ENCODE measurements at regions not wholly inside any gene's neighbourhood (a gene's known extent, or its start where the extent isn't known, plus 50 kb on each side); places are given as distances from the start of the nearest gene placed in this dataset.
"Not testable (repeated sequence)": the region's sequence is repeated elsewhere in the genome, so short reads cannot be mapped to it uniquely, and the experiment has no call there.

DNA sequence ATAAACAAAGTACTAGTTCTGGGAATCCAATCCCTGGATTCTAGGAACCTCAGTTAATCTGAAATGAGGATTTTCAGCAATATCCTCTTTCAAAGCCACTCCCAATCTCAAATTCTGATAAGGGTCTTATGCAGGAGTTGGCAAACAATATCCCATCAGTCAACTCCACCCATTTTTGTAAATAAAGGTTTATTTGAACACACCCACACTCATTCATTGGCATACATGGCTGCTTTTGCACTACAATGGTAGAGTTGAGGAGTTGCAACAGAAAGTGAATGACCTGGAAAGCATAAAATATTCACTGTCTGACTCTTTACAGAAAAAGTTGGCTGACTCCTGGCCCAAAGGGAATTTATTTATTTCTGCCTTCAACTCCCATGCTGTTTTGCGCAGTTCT is 157.7 kb upstream of the CDH11 start:
- no peak for DNase-seq (ENCODE audit: low spot score)

DNA sequence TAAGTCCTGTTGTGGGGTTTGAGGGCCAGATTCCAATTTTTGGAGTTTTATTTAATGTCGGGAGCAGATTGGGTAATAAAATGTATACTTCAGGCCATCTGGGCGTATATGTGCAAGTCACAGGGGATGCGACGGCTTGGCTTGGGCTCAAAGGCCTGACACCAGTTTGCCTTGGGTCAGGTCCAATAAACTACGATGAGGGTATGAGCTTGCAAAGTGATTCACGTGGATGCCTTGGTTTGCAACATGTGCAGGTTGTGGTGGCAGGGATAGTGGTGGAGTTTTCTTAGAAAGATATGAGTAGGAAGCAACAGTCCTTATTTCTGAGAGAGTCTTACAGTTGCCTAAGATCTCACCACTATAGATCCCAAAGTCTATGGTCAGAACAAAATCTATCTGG is 157.0 kb upstream of the CDH11 start:
- DNase-seq (ENCODE audit: low spot score) = no peak

DNA sequence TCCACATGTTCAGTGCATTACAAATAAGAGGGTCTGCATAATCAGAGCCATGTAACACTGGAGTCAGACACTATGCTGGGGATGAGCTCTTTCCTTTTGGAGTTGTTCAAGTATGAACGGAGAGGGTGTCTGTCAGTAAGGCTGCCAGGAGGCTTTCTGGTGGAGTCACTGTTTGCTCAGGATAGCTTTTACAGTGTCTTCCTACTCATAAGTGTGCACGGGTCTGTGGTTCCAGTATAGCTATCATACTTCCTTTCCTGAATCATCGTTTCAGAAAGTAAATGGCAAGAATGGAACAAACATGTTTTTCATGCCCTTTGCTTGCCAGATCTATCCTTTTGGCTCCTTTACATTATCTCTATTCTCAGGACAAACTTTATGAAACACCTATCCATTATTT is 152.7 kb upstream of the CDH11 start:
- no peak for DNase-seq (ENCODE audit: low spot score)

DNA sequence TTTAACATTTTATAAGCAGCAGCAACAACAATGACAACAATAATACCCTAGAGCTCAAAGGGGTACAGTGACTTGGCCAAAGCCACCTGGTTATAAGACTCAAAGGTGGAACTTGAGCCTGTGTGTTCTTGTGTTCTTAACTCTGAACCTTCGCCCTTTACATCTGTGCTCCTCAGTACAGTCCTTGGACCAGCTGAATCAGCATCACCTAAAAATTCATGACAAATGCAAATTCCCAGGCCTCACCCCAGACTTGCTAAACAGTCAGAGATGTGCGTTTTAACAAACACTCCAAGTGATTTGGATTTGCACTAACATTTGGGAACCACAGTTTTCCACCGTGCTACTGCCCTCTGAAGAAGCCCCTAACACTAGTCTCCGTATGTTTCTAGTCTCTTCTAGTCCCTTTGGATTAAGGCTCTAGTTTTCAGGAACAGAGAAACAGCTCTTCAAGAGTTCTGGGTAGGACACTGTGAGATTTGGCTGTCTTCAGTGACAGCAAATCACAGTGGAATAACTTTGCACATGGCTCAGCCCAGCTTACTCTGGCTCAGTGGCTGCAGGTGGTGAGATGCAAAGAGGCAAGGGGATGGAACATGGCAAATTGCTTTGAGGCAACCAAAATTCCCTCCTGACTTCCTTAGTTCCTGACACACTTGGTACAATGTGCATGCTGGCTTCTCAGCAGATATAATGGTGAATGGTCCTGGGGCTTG is 151.0 kb upstream of the CDH11 start:
- no peak for DNase-seq (ENCODE audit: low spot score)

DNA sequence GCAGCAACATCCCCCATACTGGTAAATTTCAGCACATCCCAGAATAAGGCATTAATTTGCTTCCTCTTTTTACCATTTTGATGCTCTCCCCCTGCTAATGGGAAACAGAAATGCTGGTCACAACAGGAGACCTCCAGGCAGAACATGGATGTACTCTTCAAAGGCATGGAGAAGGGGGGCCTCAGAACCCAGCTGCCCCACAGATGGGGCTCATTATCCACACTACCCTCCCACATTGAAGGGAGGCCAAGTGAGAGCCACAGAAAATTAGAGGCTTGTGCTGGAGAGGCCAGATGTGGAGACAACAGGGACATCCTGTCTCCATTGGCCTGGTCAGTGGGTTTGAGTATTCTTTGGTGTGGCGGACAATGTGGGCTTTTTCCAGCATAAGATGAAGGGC is 150.1 kb upstream of the CDH11 start:
- DNase-seq (ENCODE audit: low spot score) = no peak

DNA sequence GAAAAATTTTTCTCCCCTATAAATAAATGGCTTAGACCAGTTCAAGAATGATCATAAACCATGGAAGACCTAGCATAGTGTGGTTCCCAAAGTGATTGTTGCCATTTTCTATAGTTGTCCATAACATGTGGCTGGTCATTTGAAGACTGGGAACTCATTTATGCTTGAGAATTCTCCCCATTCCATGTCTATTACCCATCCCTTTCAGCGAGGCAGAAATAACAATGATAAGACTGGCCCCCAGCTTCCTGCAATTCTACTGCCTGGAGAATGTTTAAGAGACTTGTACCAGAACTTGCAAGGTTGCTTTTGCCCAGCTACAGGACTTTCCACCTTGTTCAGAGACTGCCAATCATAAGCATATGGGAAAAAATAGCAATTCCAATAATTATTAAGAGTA is 146.5 kb upstream of the CDH11 start:
- no peak for DNase-seq (ENCODE audit: low spot score)

DNA sequence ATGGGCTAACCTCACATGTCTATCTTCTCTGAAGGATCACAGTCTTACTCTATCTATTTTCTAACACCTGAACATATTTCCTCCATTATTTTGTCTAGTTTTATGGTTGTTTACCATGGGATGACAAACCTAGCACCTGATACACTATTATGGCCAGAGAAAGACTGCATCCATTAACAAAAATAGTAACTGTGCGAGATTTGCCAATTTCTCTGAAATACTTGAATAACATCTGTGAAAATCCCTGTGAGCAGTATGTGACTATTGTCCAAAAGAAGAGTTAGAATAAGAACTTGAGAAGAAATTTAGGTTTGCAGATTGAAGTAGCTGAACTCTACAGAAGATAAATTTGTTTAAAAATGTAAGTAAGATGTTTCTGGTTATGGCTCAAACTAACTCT is 142.0 kb upstream of the CDH11 start:
- DNase-seq (ENCODE audit: low spot score) = no peak

DNA sequence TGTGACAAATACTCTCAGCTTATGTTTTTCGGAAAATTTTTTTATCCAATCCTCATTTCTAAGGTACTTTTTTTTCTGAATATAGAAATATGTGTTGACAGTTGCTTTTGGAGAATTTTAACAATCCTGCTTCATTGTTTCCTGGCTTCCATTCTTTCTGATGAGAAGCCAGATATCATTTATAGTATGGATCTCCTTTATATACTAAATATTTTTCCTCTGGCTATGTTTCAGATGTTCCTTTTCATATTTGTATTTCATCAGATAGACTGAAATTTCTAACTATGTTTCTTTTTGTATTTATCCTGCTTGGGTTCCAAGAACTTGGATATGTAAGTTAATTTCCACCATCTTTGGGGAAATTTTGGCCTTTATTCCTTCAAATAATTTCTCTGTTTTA is 138.9 kb upstream of the CDH11 start:
- no peak for DNase-seq (ENCODE audit: low spot score)

DNA sequence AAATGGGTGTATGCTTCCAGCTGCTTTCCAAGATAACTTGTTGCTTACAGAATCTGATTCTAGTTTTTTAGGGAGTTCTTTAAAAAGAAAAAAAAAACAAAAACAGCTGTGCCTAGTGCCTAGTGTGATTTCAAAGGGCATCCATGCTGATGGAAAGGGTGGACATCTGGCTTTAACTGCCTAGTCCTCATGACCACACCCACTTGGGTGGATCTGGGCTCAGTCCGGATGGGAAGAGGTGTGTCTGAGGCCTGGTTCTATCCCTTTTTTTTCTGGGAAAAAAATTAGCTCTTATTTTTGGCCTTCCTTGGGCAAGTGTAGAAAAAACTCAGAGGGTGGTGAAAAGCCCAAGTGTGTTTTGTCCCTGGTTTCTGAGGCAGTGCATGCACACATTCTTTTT is 132.3 kb upstream of the CDH11 start:
- no peak for DNase-seq (ENCODE audit: low spot score)

DNA sequence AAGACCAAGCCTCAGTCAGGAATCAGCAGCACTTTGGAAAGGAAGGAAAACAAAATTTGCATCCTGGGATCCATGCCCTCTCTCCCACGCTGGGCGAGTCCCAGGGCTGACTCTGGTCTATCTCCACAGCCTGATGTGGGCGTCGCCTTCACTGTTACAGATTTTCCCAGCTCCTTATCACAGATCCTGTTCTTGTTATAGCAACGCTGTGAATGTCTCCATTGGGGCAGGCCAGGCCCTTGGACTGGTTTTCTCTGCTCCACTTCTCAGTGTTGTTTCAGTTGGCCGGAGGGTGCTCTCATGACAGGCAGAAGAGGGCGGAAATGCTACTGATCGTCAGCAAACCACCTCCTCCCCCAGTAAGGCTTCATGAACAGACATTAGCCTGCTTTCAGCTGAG is 127.9 kb upstream of the CDH11 start:
- no peak for DNase-seq (ENCODE audit: low spot score)

DNA sequence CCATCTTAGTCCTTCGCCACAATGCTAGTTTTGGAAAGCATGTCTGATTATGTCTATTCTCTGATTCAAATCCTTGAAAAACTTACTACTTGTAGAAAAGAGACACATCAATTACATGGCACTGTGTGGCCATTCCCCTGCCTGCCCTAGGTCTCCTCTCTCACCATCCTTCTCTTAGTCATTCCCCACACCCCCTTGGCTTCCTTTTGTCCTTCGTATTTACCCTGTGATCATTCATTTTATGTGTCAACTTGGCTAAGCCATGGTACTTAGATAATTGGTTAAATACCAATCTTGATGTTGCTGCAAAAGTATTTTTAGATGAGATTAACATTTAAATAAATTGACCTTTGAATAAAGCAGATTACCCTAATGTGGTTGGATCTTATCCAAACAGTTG is 122.9 kb upstream of the CDH11 start:
- DNase-seq (ENCODE audit: low spot score) = no peak

DNA sequence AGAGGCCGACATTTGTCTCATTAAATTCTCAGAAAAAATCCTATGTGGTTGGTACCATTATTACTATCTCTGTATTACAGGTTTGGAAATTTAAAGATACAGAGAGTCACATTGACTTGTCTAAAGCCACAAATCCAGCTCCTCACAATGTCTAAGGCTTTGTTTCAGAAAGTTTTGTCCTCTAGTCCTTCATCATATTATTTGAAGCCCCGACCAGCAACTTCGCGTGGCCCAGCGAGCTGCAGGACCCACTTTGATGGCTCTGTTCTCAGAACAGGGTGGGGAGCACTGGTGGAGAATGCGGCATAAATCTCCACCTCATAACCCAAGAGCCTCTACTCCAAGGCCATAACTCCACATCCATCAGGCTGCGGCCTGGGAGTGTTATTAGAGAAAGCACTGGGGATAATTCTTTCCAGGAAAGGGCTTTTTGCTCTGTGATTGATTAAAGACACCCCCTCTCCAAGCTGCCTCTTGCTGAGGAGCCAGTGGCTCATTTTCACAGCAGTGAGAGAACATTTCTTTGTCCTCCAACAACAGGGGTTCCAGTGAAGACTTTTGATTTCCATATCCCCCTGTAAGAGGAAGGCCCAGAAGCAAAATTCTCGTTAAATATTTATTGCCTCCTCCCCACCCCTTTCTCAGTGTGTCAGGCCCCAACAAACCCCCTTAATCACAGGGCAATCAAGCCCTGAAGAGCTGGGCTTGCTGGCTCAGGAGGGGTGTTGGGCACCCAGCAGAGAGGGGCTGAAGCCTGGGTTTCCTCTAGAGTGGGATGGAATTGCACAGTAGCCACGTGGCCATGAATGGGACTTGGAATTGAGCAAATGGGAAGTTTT is 113.7 kb upstream of the CDH11 start:
- DNase-seq (ENCODE audit: low spot score) = no peak

DNA sequence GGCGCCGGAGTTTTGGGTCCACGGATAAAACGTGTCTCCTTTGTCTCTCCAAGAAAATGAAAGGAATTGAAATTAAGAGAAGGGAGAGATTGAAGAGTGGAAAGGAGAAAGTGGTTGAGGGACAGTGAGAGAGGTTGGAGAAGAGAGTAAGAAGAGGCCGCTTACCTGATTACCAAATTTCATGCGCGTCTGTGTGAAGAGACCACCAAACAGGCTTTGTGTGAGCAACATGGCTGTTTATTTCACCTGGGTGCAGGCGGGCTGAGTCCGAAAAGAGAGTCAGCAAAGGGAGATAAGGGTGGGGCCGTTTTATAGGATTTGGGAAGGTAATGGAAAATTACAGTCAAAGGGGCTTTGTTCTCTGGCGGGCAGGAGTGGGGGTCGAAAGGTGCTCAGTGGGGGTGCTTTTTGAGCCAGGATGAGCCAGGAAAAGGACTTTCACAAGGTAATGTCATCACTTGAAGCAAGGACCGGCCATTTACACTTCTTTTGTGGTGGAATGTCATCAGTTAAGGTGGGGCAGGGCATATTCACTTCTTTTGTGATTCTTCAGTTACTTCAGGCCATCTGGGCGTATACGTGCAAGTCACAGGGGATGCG is 113.0 kb upstream of the CDH11 start:
- DNase-seq (ENCODE audit: low spot score) = not testable (repeated sequence)

DNA sequence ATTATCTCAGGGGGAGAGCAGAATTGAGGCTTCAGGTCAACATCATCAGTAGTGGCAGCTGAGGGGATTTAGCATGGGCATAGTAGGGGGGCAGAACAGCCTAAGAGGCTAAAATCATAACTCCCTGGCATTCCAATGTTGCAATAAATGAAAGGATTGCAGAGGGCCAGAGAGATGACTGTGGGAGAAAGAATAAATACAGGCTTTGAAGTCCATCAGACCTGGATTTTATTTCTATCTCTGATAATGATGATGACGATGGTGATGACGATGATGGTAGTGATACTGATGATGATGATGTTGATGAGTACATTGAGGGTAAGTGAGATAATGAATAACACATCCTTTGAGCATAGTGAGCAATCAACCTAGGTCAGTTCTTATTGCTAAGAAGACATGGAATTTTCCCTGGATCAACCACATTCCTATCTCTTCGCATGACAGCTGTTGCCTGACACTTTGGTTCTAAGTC is 107.4 kb upstream of the CDH11 start:
- no peak for DNase-seq (ENCODE audit: low spot score)

DNA sequence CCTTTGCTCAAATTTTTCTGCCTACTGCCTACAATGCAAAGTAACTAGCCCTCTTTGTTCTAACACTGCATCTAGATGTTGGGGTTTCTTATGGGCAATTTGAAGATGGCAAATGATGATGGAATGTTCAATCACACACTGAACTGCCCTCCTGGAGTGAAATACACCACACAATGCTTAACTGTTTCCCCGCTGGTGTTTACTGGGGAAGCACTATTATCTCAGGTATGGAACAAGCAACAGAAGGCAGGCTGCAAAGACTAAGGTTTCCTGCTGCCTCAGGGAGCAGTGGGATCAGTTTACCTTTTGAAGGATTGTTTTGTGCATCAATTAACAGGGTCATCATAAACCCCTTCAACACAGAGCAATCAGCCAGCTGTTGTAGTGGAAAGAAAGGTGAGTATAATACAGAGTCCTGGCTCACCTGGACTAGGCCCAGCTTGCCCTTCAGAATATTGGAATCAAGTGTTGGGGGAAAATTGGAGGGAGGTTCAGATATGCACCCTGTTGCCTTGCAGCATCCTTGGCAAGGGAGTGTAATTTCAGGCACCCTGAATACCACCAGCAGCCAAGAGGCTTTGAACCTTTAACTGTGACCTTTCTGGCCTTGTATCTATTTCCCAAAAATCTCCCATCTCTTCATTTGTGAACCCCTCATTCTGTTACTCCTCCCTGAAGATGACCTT is 105.4 kb upstream of the CDH11 start:
- no peak for DNase-seq (ENCODE audit: low spot score)

DNA sequence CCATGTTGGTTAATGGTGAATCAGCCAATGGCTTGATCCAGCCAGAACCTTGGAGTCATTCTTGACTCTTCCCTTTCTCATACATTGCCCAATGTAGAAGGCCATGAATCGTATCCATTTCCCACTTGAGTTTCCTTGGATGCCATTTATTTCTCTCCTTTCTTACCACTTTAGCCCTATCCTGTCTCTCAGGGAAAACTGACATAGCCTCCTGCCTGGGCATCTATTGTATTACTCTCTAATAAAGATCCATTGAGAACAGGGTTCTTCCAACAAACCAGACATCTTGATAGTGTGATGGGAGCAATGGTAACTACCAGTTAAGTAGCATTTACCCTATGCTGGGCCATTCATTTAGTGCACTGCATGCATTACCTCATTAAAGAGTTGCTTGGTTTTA is 104.2 kb upstream of the CDH11 start:
- no peak for DNase-seq (ENCODE audit: low spot score)

DNA sequence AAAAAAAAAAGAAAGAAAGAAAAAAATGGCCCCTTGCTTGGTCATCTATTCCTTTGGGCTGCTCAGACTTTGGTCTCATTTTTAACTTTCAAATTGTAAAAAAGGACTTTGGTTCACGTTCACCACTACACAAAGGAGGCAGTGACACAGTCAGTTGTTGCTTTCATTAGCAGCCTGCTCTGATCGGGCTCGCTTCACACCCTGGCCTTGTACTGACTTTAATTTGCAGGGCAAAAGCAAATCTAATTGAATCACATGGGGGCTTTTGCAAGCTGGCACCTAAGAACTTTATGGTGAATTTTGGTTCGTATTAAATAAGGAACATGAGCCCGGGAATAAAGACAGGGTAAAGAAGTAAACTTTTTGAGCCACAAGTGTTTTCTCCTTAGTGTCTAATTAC is 103.6 kb upstream of the CDH11 start:
- no peak for DNase-seq (ENCODE audit: low spot score)

DNA sequence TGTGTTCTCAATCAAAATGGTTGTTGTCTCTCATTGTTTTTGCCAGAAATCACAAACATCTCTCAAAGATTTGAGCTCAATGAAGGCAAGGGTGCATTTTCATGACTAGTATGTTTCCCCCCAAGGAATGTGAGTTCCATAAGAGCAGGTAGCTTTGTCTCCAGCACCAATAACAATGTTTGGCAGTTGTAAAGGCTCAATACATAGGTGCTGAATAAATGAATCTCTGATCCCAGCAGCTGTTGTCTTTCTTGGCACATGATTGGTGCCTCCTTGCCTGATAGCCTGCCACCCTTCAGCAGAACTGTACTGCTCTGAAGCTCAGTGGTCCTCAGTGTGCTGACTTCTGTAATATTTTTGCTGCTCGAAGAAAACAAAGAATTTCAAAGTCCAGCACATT is 103.1 kb upstream of the CDH11 start:
- DNase-seq (ENCODE audit: low spot score) = no peak

DNA sequence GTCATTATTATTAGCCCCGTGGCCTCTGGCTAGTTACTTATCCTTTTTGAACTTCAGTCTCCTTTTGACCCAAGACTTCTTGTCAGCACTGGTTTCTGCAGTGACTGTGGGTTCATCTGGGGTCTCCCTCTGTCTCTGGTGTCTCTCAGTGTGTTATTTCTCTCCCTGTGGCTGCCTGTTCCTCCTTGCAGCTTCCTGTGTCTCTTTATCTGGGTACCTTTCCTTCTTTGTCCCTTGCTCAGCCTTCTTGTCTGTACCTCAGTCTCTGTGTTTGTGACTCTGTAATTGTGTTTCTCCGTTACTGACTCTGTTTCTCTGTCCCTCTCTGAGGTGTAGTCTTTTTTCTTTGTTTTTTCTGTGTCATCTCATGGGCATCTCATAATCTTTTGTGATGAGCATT is 102.6 kb upstream of the CDH11 start:
- DNase-seq (ENCODE audit: low spot score) = no peak

DNA sequence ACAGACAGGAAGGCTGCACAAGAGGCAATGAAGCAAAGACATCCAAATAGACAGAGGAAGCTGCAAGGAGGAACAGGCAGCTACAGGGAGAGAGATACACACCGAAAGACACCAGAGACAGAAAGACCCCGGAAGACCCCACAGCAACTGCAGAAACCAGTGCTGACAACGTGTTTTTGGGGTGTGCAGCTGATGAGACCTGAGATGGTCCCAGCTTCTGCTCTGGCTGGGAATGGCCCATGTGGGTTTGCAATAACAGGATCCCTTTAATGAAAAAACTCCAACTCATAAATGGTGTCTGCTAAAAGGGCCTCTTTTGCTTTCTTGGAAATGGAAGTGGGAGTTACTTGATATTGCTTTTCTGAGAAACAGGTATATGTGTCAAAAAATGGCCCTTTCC is 101.5 kb upstream of the CDH11 start:
- no peak for DNase-seq (ENCODE audit: low spot score)

DNA sequence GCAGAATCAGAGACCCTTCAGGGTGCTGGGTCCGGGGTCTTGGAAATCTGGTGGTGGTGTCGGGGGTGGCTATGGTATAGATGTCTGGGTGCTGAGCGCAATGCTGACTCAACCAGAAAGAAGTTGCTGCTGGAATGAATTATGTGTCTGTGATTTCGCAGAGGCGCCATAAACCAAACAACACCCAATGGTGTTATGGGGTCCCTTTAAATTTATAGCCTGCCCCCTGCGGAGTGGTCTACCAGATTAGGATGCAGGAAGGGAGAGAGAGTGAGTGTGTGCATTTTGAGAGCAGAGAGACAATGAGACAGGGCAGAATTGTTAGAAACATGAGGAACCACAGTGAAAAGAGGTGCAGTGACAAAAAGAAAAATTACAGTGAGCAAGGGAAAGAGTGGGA is 100.7 kb upstream of the CDH11 start:
- DNase-seq (ENCODE audit: low spot score) = no peak

DNA sequence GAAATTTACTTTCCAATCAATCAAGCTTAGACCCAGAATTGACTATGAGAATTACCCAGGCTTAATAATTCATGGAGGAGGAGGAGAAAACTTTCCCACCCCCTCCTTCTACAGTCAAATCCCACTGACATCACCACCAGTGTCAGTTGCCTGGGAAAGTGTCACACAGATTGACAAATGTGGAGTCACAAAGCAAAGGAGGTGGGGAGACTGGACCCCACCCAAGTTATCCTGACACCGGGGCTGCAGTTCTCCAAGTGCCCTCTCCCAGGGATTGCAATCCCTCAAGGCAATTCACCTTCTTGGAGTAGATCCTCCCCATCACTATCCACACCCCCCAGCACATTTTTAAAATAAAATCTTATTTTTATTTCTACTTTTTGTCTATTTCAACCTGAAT is 100.2 kb upstream of the CDH11 start:
- no peak for DNase-seq (ENCODE audit: low spot score)

DNA sequence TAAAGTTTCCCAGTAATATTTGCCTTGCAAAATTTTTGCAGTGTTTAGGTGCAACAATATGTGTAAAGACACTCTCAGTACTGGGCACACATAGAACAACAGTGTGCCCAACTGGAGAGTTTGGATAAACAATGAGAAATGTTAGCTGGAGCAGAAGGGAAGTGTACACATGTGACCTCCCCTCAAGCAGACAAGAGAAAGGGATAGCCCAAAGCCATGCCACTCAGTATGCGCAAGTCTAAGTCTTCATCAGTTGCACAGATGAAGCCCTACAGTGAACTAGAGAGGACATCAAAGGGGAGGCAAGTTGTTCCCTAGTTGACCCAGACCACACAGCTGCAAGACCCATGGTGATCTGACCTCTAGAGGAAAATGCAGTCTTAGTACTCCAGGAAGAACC is 97.9 kb upstream of the CDH11 start:
- DNase-seq (ENCODE audit: low spot score) = no peak
